K562 (cell line): ENCODE measurements at regions not wholly inside any gene's neighbourhood (a gene's known extent, or its start where the extent isn't known, plus 50 kb on each side); places are given as distances from the start of the nearest gene placed in this dataset.

Experiments used
- ZBTB40 ChIP-seq, 2 experiments: fragments of 450-650 bp in 1 of 2; sonication (generic) in 1 of 2; formaldehyde crosslinking in 1 of 2; IDR thresholded peaks; 2 replicates each; pipeline versions ENCODE4 v1.7.1 to v1.9.0; 2016 to 2022; ENCODE audit warnings: inconsistent platforms in 1 of 2, mild to moderate bottlenecking in 1 of 2, missing genetic modification reagents in 1 of 2

- no peak for TF ChIP-seq ZBTB40 (IDR thresholded peaks at IDR 0.05)
- TF ChIP-seq ZBTB40 (CRISPR knock-in tag; IDR thresholded peaks at IDR 0.05): no peak
These were observed 190.4 kb downstream of the PAH start (continued) for GRCh38 chr12:102726686-102727085.
